ENCODE measurements at regions not wholly inside any gene's neighbourhood (a gene's known extent, or its start where the extent isn't known, plus 50 kb on each side); places are given as distances from the start of the nearest gene placed in this dataset.

GRCh38 chr4:100781435-100781834 is 263.6 kb upstream of the EMCN start:
- TF ChIP-seq POLR2A (IDR thresholded peaks at IDR 0.05; ENCODE audit: borderline replicate concordance, extremely low read depth, insufficient read depth, insufficient read length) (no peak), REST (IDR thresholded peaks at IDR 0.05; ENCODE audit: low read depth) (no peak), CTCF (IDR thresholded peaks at IDR 0.05 in 2 of 3, conservative IDR thresholded peaks at IDR 0.05 in 1 of 3; ENCODE audit: borderline replicate concordance in 1 of 3, insufficient read depth in 1 of 3, low read depth in 2 of 3, low read length in 2 of 3) (no peak), EZH2 (IDR thresholded peaks at IDR 0.05) (no peak), TCF7L2 (IDR thresholded peaks at IDR 0.05; ENCODE audit: borderline replicate concordance, extremely low read depth, insufficient read depth, insufficient read length) (no peak), POLR2AphosphoS5 (IDR thresholded peaks at IDR 0.05; ENCODE audit: low read depth, low read length) (no peak), RAD21 (IDR thresholded peaks at IDR 0.05; ENCODE audit: low read depth) (no peak), YY1 (IDR thresholded peaks at IDR 0.05; ENCODE audit: extremely low read depth, insufficient replicate concordance, low read depth, low read length) (no peak), ATF3 (IDR thresholded peaks at IDR 0.05) (no peak), EZH2phosphoT487 (IDR thresholded peaks at IDR 0.05; ENCODE audit: borderline replicate concordance) (no peak), JUND (IDR thresholded peaks at IDR 0.05) (no peak)
